OCI-LY1 (cell line): ENCODE measurements at regions not wholly inside any gene's neighbourhood (a gene's known extent, or its start where the extent isn't known, plus 50 kb on each side); places are given as distances from the start of the nearest gene placed in this dataset.

Experiments used
- H2AFZ ChIP-seq: fragments of 200-600 bp; sonication (generic), shearing (Covaris generic); 2 replicates; pipeline ENCODE4 v1.6.0; 2014; ENCODE audit warnings: antibody characterized with exemption, mild to moderate bottlenecking, low read length
- H3F3A ChIP-seq: fragments of 200-600 bp; sonication (generic), shearing (Covaris generic); 2 replicates; pipeline ENCODE4 v1.6.0; 2014; ENCODE audit warnings: mild to moderate bottlenecking, antibody characterized with exemption, low read length, moderate library complexity; ENCODE audit not compliant: insufficient read depth
- H3K27ac ChIP-seq: fragments of 200-600 bp; sonication (generic); 2 replicates; pipeline ENCODE4 v1.5.1; 2014; ENCODE audit warnings: low read length, mixed run types, mild to moderate bottlenecking, low read depth; ENCODE audit not compliant: poor library complexity, severe bottlenecking
- H3K27me3 ChIP-seq: fragments of 200-600 bp; sonication (generic); 2 replicates; pipeline ENCODE4 v1.6.0; 2014; ENCODE audit warnings: antibody characterized with exemption, mild to moderate bottlenecking, low read length, moderate library complexity; ENCODE audit not compliant: insufficient read depth
- H3K36me3 ChIP-seq: fragments of 200-600 bp; sonication (generic); 2 replicates; pipeline ENCODE4 v1.6.1; 2014; ENCODE audit warnings: mild to moderate bottlenecking, antibody characterized with exemption, low read length, moderate library complexity, mixed read lengths; ENCODE audit not compliant: insufficient read depth
- H3K4me1 ChIP-seq: fragments of 200-600 bp; sonication (generic); 2 replicates; pipeline ENCODE4 v1.5.1; 2014; ENCODE audit warnings: mild to moderate bottlenecking, low read length, moderate library complexity; ENCODE audit not compliant: insufficient read depth, severe bottlenecking
- H3K4me2 ChIP-seq: fragments of 200-600 bp; sonication (generic), shearing (Covaris generic); 2 replicates; pipeline ENCODE4 v1.6.1; 2014; ENCODE audit warnings: low read length
- H3K4me3 ChIP-seq: fragments of 200-600 bp; sonication (generic); 2 replicates; pipeline ENCODE4 v1.5.1; 2014; ENCODE audit warnings: low read length, low read depth, mild to moderate bottlenecking, mixed read lengths; ENCODE audit not compliant: poor library complexity, severe bottlenecking
- H3K79me2 ChIP-seq: fragments of 200-600 bp; shearing (Covaris generic); 2 replicates; pipeline ENCODE4 v1.6.1; 2016; ENCODE audit warnings: mixed run types, low read length, mixed read lengths; ENCODE audit not compliant: insufficient read depth
- H3K9ac ChIP-seq: fragments of 200-600 bp; sonication (generic), shearing (Covaris generic); 2 replicates; pipeline ENCODE4 v1.6.1; 2014; ENCODE audit warnings: mild to moderate bottlenecking, low read length, mixed read lengths
- H3K9me2 ChIP-seq: fragments of 200-600 bp; sonication (generic), shearing (Covaris generic); 2 replicates; pipeline ENCODE4 v1.6.1; 2014; ENCODE audit warnings: low read depth, mild to moderate bottlenecking, low read length, mixed read lengths
- H3K9me3 ChIP-seq: fragments of 200-600 bp; shearing (Covaris generic); 2 replicates; pipeline ENCODE4 v1.6.1; 2014; ENCODE audit warnings: low read length, mixed read lengths
- H4K20me1 ChIP-seq: fragments of 200-600 bp; sonication (generic), shearing (Covaris generic); 2 replicates; pipeline ENCODE4 v1.6.0; 2016; ENCODE audit warnings: mild to moderate bottlenecking, low read length; ENCODE audit not compliant: insufficient read depth
- CTCF ChIP-seq: fragments of 200-600 bp; sonication (generic), shearing (Covaris generic); IDR thresholded peaks from 2 replicates; pipeline ENCODE4 v1.5.1; 2017; ENCODE audit warnings: mild to moderate bottlenecking, antibody characterized with exemption, low read length, moderate library complexity, mixed read lengths
- EZH2 ChIP-seq: fragments of 200-600 bp; sonication (generic), shearing (Covaris generic); IDR thresholded peaks from 2 replicates; pipeline ENCODE4 v1.8.0; 2017; ENCODE audit warnings: borderline replicate concordance, mixed run types, mild to moderate bottlenecking, antibody characterized with exemption, low read length, moderate library complexity, mixed read lengths

- Histone ChIP-seq H3K27ac (no peak overlapping the region), H2AFZ (no peak overlapping the region), H3K9me3 (no peaks in the 10 kb centered on the region)
Observed at GRCh38 chr13:58587183-58587582, 955.6 kb downstream of the PCDH17 start.

GRCh38 chr13:58592052-58592451, 960.5 kb downstream of the PCDH17 start:
- TF ChIP-seq EZH2 (no peak), CTCF (no peak)
- Histone ChIP-seq H3K4me1 (peaks cover 4% of the 10 kb centered on the region), H3K27ac (no peak overlapping the region), H3K9me3 (no peaks in the 10 kb centered on the region), H3K36me3 (no peaks in the 10 kb centered on the region), H3K4me3 (no peak overlapping the region), H3K9ac (no peak overlapping the region), H3K27me3 (no peaks in the 10 kb centered on the region), H2AFZ (no peak overlapping the region), H3F3A (no peaks in the 10 kb centered on the region), H3K9me2 (no peaks in the 10 kb centered on the region), H3K4me2 (no peak overlapping the region), H4K20me1 (no peaks in the 10 kb centered on the region), H3K79me2 (no peaks in the 10 kb centered on the region)

More at GRCh38 chr13:58587183-58587582, 955.6 kb downstream of the PCDH17 start:
- Histone ChIP-seq H3K79me2 (no peaks in the 10 kb centered on the region), H3K9me2 (no peaks in the 10 kb centered on the region), H3K4me2 (no peak overlapping the region), H3K9ac (no peak overlapping the region), H3K4me1 (peaks cover 12% of the 10 kb centered on the region), H3F3A (no peaks in the 10 kb centered on the region), H3K27me3 (no peaks in the 10 kb centered on the region), H4K20me1 (no peaks in the 10 kb centered on the region), H3K36me3 (no peaks in the 10 kb centered on the region), H3K4me3 (no peak overlapping the region)
- TF ChIP-seq CTCF: no peak

GRCh38 chr13:58592786-58593185, 961.2 kb downstream of the PCDH17 start:
- Histone ChIP-seq H3K4me1 (no peaks in the 10 kb centered on the region), H3K9me2 (no peaks in the 10 kb centered on the region), H3K9ac (no peak overlapping the region), H3K27ac (no peak overlapping the region), H3K4me2 (no peak overlapping the region), H3K4me3 (no peak overlapping the region), H3K79me2 (no peaks in the 10 kb centered on the region), H4K20me1 (no peaks in the 10 kb centered on the region), H3K36me3 (no peaks in the 10 kb centered on the region), H3K27me3 (no peaks in the 10 kb centered on the region), H2AFZ (no peak overlapping the region), H3F3A (no peaks in the 10 kb centered on the region), H3K9me3 (no peaks in the 10 kb centered on the region)
- TF ChIP-seq EZH2 (no peak), CTCF (no peak)
